Kidney (tissue), 13 donors: ENCODE measurements at regions not wholly inside any gene's neighbourhood (a gene's known extent, or its start where the extent isn't known, plus 50 kb on each side); places are given as distances from the start of the nearest gene placed in this dataset.

Source experiments
- DNase-seq, 5 donors: peaks; one replicate each; pipeline ENCODE4 v3.0.0-alpha.2; 2013 to 2020
- FAIRE-seq: peaks from 2 replicates; lab custom pipeline; 2012; peaks lifted over from hg19 to GRCh38; lab: Jason Lieb, UNC
- H3K27ac ChIP-seq, 2 donors: one replicate each; pipeline ENCODE4 v1.7.0; 2013; ENCODE audit warnings: low read depth in 2 of 2, low read length in 2 of 2, inconsistent platforms in 1 of 2
- H3K27me3 ChIP-seq: one replicate; pipeline ENCODE4 v1.7.1; 2013; ENCODE audit warnings: low read length, inconsistent platforms; ENCODE audit not compliant: control insufficient read depth, insufficient read depth
- H3K36me3 ChIP-seq, 3 donors: one replicate each; pipeline versions ENCODE4 v1.7.0 to v1.7.1; 2013; ENCODE audit warnings: low read length in 3 of 3, control low read depth in 1 of 3, inconsistent platforms in 1 of 3; ENCODE audit not compliant: insufficient read depth in 3 of 3, control insufficient read depth in 2 of 3
- H3K4me1 ChIP-seq, 3 donors: one replicate each; pipeline versions ENCODE4 v1.7.0 to v1.7.1; 2013; ENCODE audit warnings: low read length in 3 of 3, inconsistent platforms in 1 of 3, low read depth in 1 of 3; ENCODE audit not compliant: control insufficient read depth in 2 of 3, insufficient read depth in 2 of 3
- H3K4me3 ChIP-seq, 3 donors: one replicate each; pipeline versions ENCODE4 v1.7.0 to v1.8.1; 2013; ENCODE audit warnings: low read length in 3 of 3, control low read depth in 1 of 3, inconsistent platforms in 1 of 3
- H3K9ac ChIP-seq, 3 donors: one replicate each; pipeline versions ENCODE4 v1.7.0 to v1.7.1; 2013; ENCODE audit warnings: low read length in 3 of 3, control low read depth in 1 of 3, inconsistent platforms in 1 of 3
- H3K9me3 ChIP-seq, 3 donors: one replicate each; pipeline versions ENCODE4 v1.7.0 to v1.7.1; 2013; ENCODE audit warnings: low read length in 3 of 3, control low read depth in 1 of 3, inconsistent platforms in 1 of 3; ENCODE audit not compliant: control insufficient read depth in 2 of 3, insufficient read depth in 1 of 3
- CTCF ChIP-seq: IDR thresholded peaks from 3 replicates; pipeline ENCODE4 v1.5.1; 2012; ENCODE audit warnings: mild to moderate bottlenecking, moderate library complexity, borderline replicate concordance; ENCODE audit not compliant: insufficient read depth; ENCODE audit errors: extremely low read depth
- intact Hi-C: fragments of 100-400 bp; cut with DNase I; formaldehyde crosslinking; loops from one replicate; pipeline ENCODE4 v1.11.1; 2022
- donor health status: control.
- donor health status: control.
- donor health status: control.
- donor health status: control.
- donor health status: control.
- donor health status: DM: yes; HTN: yes; CAD: no.
- donor health status: Normal renal cell carcinoma (clear cell type).

- FAIRE-seq (no peak), DNase-seq (no peak)
- H3K4me3 ChIP-seq = no peak overlapping the region
- no peak overlapping the region for H3K27ac ChIP-seq
- TF ChIP-seq CTCF = no peak
- H3K36me3 ChIP-seq = no peaks in the 10 kb centered on the region
- H3K9me3 ChIP-seq = peaks cover 0 to 2% (median 0%) of the 10 kb centered on the region in 3 donors
- intact Hi-C loops = no loop called here
- no peaks in the 10 kb centered on the region for H3K4me1 ChIP-seq
- H3K27me3 ChIP-seq = no peaks in the 10 kb centered on the region
- no peak overlapping the region for H3K9ac ChIP-seq
Measured at GRCh38 chr6:105566503-105566902, 163.6 kb upstream of the PREP start.

- no peaks in the 10 kb centered on the region for H3K36me3 ChIP-seq
- H3K27me3 ChIP-seq = no peaks in the 10 kb centered on the region
- intact Hi-C loops = no loop called here
- TF ChIP-seq CTCF = no peak
- FAIRE-seq (no peak), DNase-seq (no peak)
- no peaks in the 10 kb centered on the region for H3K4me1 ChIP-seq
- H3K9ac ChIP-seq = no peak overlapping the region
- no peak overlapping the region for H3K27ac ChIP-seq
- peaks cover 0 to 2% (median 0%) of the 10 kb centered on the region in 3 donors for H3K9me3 ChIP-seq
- no peak overlapping the region for H3K4me3 ChIP-seq
Measured at GRCh38 chr6:105564121-105564902, 161.4 kb upstream of the PREP start.

GRCh38 chr6:105562027-105562426, 159.1 kb upstream of the PREP start:
- Histone ChIP-seq H3K36me3 (no peaks in the 10 kb centered on the region), H3K9me3 (peaks cover 0 to 2% (median 0%) of the 10 kb centered on the region in 3 donors), H3K9ac (no peak overlapping the region), H3K27me3 (no peaks in the 10 kb centered on the region), H3K27ac (no peak overlapping the region), H3K4me3 (no peak overlapping the region), H3K4me1 (no peaks in the 10 kb centered on the region)
- FAIRE-seq = no peak
- DNase-seq = no peak
- intact Hi-C loops = no loop called here
- TF ChIP-seq CTCF = no peak
